HG03175 (cell line): ENCODE measurements at regions not wholly inside any gene's neighbourhood (a gene's known extent, or its start where the extent isn't known, plus 50 kb on each side); places are given as distances from the start of the nearest gene placed in this dataset.

Experiments
- ATAC-seq: cut with Tn5 transposase; IDR thresholded peaks from one replicate; pipeline ENCODE4 v1.9.1; 2021; ENCODE audit warnings: mild to moderate bottlenecking, moderate library complexity; ENCODE audit not compliant: unreplicated experiment

- peak; percentile 99 for ATAC-seq
These were observed 229.7 kb upstream of the TBL1XR1 start for GRCh38 chr3:177426878-177427495.

GRCh38 chr3:177427540-177427939 is 230.3 kb upstream of the TBL1XR1 start:
- ATAC-seq, result peak; percentile 9

- ATAC-seq, result no peak
These were observed 231.8 kb upstream of the TBL1XR1 start for GRCh38 chr3:177429079-177429478.

GRCh38 chr3:177429771-177430170 is 232.5 kb upstream of the TBL1XR1 start:
- no peak for ATAC-seq

GRCh38 chr3:177430653-177431052 is 233.4 kb upstream of the TBL1XR1 start:
- no peak for ATAC-seq

GRCh38 chr3:177431525-177432176 is 234.4 kb upstream of the TBL1XR1 start:
- ATAC-seq, result no peak

GRCh38 chr3:177435301-177435700 is 238.0 kb upstream of the TBL1XR1 start:
- no peak for ATAC-seq

- no peak for ATAC-seq
These were observed 240.4 kb upstream of the TBL1XR1 start for GRCh38 chr3:177437513-177438337.

- ATAC-seq, result no peak
These were observed 241.4 kb upstream of the TBL1XR1 start for GRCh38 chr3:177438596-177439220.

- no peak for ATAC-seq
These were observed 242.5 kb upstream of the TBL1XR1 start for GRCh38 chr3:177439694-177440269.

- no peak for ATAC-seq
These were observed 243.3 kb upstream of the TBL1XR1 start for GRCh38 chr3:177440456-177441104.

GRCh38 chr3:177441276-177441812 is 244.1 kb upstream of the TBL1XR1 start:
- no peak for ATAC-seq

- peak; percentile 98 for ATAC-seq
These were observed 244.7 kb upstream of the TBL1XR1 start for GRCh38 chr3:177441813-177442646.

GRCh38 chr3:177443469-177443868 is 246.2 kb upstream of the TBL1XR1 start:
- ATAC-seq, result no peak

GRCh38 chr3:177444696-177445095 is 247.4 kb upstream of the TBL1XR1 start:
- ATAC-seq, result no peak

GRCh38 chr3:177445549-177445948 is 248.3 kb upstream of the TBL1XR1 start:
- ATAC-seq, result no peak

- no peak for ATAC-seq
These were observed 248.9 kb upstream of the TBL1XR1 start for GRCh38 chr3:177446165-177446601.

- ATAC-seq, result no peak
These were observed 250.7 kb upstream of the TBL1XR1 start for GRCh38 chr3:177447938-177448337.

- ATAC-seq, result peak; percentile 21
These were observed 251.7 kb upstream of the TBL1XR1 start for GRCh38 chr3:177448987-177449359.
